GM21447 (cell line): ENCODE measurements at regions not wholly inside any gene's neighbourhood (a gene's known extent, or its start where the extent isn't known, plus 50 kb on each side); places are given as distances from the start of the nearest gene placed in this dataset.
A peak's percentile ranks its signal among the peaks of the same experiment; 100 is the strongest.
"Not testable (repeated sequence)": the region's sequence is repeated elsewhere in the genome, so short reads cannot be mapped to it uniquely, and the experiment has no call there.

Experiments
- ATAC-seq: cut with Tn5 transposase; IDR thresholded peaks from one replicate; pipeline ENCODE4 v1.9.1; 2021; ENCODE audit not compliant: unreplicated experiment

DNA sequence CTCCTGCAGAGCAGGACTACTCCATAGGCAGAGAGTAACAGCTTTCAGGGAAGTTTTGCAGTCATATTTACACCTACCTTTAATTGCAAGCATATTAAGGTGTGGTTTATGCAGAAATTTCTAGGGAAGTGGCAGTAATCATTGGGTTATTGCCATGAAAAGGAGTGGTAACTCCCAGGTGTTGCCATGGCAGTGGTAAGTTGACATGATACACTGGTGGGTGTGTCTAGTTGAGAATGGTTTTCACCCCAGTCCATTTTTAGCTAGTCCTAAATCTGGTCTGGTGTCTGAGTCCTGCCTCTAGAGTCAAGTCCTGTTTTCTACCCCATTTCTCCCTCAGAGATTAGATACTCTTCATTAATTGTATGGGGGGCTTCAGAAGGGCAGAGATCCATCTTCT lies 128.4 kb upstream of the GMNC start:
- no peak for ATAC-seq

DNA sequence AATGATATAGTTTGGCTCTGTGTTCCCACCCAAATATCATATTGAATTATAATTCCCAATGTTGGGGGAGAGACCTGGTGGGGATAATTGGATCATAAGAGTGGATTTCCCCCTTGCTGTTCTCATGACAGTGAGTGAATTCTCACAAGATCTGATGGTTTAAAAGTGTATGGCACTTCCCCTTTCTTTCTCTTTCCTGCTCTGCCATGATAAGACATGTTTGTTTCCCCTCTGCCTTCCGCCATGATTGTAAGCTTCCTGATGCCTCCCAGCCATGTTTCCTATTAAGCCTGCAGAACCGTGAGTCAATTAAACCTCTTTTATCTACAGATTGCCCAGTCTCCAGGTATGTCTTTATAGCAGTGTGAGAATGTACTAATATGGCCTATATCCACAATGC lies 126.7 kb upstream of the GMNC start:
- ATAC-seq, result no peak

DNA sequence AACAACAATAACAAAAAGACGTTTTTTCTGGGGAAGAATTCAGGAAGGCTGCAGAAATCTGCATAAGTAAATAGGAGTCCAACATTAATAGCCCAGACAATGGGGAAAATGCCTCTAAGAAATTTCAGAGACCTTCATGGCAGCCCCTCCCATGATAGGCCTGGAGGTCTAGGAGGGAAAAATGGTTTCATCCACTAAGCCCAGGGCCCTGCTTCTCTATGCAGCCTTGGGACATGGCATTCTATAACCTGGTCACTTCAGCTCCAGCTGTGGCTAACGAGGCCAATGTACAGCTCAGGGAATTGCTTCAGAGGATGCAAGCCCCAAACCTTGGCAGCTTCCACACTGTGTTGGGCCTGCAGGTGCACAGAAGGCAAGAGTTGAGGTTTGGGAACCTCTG lies 125.6 kb upstream of the GMNC start:
- no peak for ATAC-seq

DNA sequence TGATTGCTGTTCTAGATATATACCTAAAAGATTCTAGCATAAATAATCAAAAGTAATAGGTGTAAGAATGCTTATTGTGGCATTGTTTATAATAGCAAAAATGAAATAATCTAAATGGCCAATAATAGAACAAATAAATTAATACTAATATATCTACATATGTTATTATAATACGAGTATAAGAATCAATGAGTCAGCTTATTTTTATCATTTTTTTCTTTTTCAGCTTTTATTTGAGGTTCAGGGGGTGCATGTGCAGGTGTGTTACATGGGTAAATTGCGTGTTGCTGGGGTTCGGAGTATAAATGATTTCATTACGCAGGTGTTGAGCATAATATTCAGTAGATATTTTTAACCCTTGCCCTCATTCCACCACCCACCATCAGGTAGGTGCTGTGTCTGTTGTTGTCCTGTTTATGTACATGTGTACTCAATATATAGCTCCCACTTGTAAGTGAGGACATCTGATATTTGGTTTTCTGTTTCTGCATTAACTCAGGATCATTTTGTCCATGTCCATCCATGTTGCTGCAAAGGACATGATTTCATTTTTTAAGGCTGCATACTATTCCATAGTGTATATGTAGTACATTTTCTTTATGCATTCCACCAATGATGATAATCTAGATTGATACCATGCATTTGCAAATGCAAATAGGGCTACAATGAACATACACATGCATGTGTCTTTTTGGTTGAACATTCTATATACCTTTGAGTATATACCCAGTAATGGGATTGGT lies 122.2 kb upstream of the GMNC start:
- ATAC-seq, result no peak

DNA sequence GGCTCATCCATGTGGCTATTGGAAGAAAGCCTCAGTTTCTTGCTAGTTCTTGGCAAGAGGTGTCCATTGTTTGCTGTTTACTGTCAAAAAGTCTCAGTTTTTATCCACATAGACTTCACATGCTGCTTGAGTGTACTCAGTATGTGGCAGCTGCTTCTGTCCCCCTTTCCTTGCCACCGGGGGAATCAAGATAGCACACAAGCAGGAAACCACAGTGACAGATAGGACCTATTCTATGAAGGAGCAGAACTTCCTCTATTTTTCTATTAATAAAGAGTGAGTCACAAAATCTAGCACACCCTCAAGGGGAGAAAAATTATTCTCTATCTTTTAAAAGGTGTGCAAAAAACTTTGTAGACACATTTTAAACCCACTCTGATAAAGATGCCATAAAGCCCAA lies 121.4 kb upstream of the GMNC start:
- ATAC-seq, result peak; percentile 67

DNA sequence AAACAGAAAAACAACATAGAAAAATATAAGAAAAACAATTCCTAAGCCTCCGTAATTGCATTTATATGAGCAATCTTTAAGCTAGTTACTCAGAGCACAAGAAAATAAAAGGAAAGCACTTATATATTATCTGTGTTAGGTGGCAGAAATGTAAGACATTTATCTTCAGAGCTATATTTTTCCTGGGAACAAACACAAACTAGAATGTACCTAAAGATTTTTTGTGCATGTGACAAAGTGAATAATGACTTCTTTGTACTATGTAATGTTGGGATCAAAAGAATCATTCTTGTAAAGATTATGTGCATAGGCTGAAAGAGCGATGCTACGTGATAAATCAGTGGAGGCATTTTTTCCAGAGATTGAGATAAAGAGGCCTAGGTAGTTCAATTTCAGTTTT lies 111.3 kb upstream of the GMNC start:
- ATAC-seq, result no peak

DNA sequence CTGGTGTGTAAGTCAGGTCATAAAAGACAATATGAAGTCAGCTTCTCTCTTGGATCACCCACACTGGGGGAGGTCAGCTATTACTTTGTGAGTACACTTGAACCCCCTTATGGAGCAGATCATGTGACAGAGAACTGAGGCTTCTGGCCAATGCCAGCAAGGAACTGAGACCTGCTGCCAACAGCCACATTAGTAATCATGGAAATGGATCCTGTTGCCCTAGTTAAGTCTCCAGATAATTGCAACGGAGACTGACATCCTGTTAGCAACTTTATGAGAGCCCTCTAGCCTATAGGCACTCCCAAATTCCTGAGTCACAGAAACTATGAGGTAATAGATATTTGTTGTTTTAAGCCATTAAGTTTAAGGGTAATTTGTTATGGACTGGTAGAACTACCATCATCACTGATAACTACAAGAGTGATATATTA lies 110.4 kb upstream of the GMNC start:
- ATAC-seq, result no peak

DNA sequence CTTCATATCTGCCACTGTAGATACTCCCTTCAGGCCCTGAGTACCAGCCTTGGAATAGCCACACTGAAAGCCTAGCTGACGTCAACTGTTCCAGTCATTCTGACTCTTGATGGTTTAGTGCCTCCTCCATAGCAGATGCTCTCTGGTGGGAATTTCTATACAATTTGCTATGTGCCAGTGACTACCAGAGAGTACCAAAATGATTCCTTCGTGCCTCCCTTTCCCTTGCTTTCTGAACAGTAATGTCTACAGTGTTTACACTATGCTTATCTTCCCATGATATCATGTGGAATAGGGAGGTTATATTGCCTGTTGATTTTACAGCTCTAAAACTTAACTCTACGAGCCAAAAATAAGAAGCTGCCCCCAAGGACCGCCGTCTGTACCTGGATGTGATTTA lies 109.7 kb upstream of the GMNC start:
- ATAC-seq, result no peak

DNA sequence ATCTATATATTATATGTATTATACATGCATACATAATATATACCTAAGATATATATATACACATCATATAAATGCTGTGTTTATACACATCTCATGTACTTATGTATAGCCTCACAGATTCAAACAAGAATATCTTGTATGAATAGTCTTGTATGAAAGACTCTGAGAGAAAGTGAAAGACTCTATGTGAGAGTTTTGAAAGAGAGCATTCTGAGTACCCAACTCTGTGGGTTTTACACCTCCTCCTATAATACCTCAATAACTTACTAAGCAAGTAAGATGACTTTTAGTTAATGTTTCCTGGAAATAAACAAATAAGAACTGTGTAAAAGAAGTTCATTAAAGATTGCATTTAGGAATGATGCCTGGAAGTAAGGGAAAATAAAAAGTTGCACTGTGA lies 108.1 kb upstream of the GMNC start:
- ATAC-seq, result no peak

DNA sequence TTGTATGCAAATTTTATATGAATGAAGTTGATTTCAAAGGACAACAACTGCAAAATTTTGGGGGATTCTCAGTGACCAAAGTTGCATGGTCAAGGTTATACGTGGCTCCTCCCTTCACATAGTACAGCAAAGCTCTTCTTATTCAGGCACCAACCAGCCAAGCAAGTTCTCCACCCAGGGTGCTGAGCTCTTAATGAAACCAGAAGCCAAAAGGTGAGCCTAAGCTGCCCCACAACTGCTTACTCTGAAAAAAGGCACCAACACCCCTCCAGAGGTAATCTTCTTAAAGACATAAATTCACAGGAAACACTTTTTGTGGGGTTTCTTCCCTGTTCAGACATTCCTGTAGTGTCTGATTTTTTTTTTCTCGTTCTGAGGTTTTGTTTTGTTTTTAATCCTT lies 106.1 kb upstream of the GMNC start:
- no peak for ATAC-seq

DNA sequence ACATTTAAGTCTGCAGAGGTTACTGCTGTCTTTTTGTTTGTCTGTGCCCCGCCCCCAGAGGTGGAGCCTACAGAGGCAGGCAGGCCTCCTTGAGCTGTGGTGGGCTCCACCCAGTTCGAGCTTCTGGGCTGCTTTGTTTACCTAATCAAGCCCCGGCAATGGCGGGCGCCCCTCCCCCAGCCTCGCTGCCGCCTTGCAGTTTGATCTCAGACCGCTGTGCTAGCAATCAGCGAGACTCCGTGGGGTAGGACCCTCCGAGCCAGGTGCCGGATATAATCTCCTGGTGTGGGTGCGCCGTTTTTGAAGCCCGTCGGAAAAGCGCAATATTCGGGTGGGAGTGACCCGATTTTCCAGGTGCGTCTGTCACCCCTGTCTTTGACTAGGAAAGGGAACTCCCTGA lies 102.4 kb upstream of the GMNC start:
- ATAC-seq, result not testable (repeated sequence)

DNA sequence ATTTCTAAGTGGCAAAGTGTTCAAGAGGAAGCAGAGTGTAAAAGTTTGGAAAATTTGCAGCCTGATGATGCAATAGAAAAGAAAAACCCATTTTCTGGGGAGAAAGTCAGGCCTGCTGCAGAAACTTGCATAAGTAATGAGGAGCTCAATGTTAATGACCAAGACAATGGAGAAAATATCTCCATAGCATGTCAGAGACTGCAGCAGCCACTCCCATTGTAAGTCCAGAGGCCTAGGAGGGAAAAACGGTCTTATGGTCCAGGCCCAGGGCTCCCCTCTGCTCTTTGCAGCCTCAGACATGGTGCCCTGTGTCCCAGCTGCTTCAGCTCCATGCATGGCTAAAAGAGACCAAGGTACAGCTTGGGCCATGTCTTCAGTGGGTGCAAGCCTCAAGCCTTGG lies 96.6 kb upstream of the GMNC start:
- no peak for ATAC-seq

DNA sequence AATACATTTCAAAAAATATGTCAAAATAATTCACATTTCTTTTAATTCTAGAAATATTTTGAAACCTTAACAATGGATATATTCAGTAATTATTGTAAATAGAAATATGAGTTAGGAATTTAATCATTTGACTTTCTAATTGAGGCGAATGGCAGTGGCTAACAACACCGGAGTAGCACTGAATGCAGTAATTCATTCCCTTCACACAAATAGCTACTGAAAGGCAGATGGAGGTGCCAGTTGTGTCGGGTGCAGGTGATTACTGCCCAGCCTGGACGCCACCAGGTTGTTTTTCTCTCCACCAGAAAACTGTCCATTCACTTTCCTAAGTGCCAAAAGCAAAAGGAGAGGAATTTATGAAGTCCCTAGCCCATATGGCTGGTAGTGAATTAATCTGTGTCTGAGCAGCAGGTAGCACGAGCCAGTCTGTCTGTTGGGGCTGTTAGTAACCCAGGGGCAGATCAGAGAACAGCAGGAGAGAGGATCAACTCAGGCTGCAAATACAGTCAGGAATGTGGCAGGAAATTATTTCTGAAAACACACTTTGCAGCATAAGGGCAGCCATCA lies 79.3 kb upstream of the GMNC start:
- ATAC-seq, result no peak

DNA sequence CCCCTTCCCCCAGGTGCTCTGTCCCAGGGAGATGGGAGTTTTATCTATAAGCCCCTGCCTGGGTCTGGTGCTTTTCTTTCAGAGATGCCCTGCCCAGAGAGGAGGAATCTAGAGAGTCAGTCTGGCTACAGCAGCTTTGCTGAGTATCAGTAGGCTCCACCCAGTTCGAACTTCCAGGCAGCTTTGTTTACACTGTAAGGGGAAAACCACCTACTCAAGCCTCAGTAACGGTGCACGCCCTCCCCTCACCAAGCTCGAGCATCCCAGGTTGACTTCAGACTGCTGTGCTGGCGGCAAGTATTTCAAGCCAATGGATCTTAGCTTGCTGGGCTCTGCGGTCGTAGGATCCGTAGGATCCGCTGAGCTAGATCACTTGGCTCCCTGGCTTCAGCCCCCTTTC lies 72.1 kb upstream of the GMNC start:
- ATAC-seq, result not testable (repeated sequence)

DNA sequence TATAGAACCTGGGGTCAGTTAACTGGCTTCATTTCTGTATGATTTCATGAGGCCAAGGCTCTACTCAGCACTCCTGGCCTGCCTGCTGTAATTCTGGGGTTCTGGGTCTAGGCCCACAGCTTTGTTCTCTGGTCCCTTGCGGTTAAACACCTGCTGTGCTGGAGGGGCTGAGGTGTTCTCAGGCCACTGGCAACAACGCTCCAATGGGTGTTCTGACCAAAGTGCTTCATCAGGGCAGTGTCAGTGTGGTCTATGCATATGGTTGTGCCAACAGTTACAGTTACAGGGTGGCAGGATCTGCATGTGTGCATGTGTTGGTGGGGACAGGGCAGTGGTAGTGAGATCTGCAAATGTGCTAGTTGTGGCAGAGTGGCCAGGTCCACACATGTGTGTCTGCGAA lies 64.1 kb upstream of the GMNC start:
- no peak for ATAC-seq

DNA sequence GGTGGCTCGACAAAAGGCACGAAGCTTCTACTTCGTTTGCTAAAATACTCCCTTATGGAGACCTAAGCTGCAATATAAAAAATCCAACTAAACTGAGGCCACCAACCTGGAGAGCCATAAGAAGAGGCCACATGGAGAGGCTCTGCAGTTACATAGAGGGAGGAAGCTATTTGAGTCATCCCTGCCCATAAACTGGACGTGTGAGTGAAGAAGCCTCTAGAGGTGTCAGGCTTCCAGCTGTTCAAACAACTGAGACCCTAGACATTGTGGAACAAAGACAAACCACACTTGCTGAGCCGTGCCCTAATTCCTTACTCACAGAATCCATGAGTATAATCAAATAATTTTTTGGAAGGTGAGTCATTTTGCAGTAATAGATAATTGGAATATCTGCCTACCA lies 50.2 kb upstream of the GMNC start:
- no peak for ATAC-seq
